OCI-LY7 (cell line): ENCODE measurements at regions not wholly inside any gene's neighbourhood (a gene's known extent, or its start where the extent isn't known, plus 50 kb on each side); places are given as distances from the start of the nearest gene placed in this dataset.

ENCODE experiments used
- CTCF ChIP-seq: fragments of 200-600 bp; sonication (generic); conservative IDR thresholded peaks from 2 replicates; pipeline ENCODE4 v1.5.1; 2014; ENCODE audit warnings: mild to moderate bottlenecking, antibody characterized with exemption, low read length, moderate library complexity, mixed read lengths
- EZH2phosphoT487 ChIP-seq: fragments of 200-600 bp; sonication (generic); IDR thresholded peaks from 2 replicates; pipeline ENCODE4 v1.6.1; 2018; ENCODE audit warnings: low read depth, borderline replicate concordance, mild to moderate bottlenecking, mixed run types, antibody characterized with exemption, low read length, moderate library complexity, mixed read lengths

- no peak for TF ChIP-seq CTCF
- no peak for TF ChIP-seq EZH2phosphoT487
Observed at GRCh38 chr20:53874104-53874503, 196.3 kb downstream of the BCAS1 start.
